IMR-90 (cell line): ENCODE measurements at regions not wholly inside any gene's neighbourhood (a gene's known extent, or its start where the extent isn't known, plus 50 kb on each side); places are given as distances from the start of the nearest gene placed in this dataset.

Source experiments
- ATAC-seq: fragments of 200-7000 bp; cut with Tn5 transposase; 2 replicates; pipeline ENCODE4 v1.9.1; 2020; ENCODE audit warnings: low read depth, mild to moderate bottlenecking, moderate library complexity
- BruUV-seq: library from RNA; stranded (reverse); fragments of 400-500 nt; replicated peaks from 2 replicates; lab custom pipeline; 2021; lab: Mats Ljungman, UMichigan
- CTCF ChIA-PET: fragments of 300-600 bp; formaldehyde crosslinking; extraction: SDS; loops from one replicate; lab custom pipeline; 2021; ENCODE audit warnings: antibody characterized with exemption; lab: Yijun Ruan, JAX
- POLR2A ChIA-PET: fragments of 300-600 bp; sonication (Branson Sonifier 250); formaldehyde crosslinking; loops from one replicate; lab custom pipeline; 2022; ENCODE audit warnings: antibody characterized with exemption; ENCODE audit not compliant: unreplicated experiment; lab: Charles Lee
- DNase-seq: peaks from one replicate; pipeline ENCODE4 v3.0.0; 2013
- H2AFZ ChIP-seq: replicated peaks from 2 replicates; pipeline ENCODE3; 2013; ENCODE audit warnings: low read length, mild to moderate bottlenecking; ENCODE audit not compliant: poor library complexity
- H2AK5ac ChIP-seq: 2 replicates; pipeline ENCODE4 v1.6.1; 2013; ENCODE audit warnings: low read depth, low read length, inconsistent platforms
- H2AK9ac ChIP-seq: replicated peaks from 2 replicates; pipeline ENCODE3; 2013; ENCODE audit warnings: mild to moderate bottlenecking, low read depth, low read length, moderate library complexity; ENCODE audit not compliant: poor library complexity
- H2BK120ac ChIP-seq: 2 replicates; pipeline ENCODE4 v1.6.1; 2013; ENCODE audit warnings: low read depth, low read length, inconsistent platforms
- H2BK15ac ChIP-seq: 3 replicates; pipeline ENCODE4 v1.6.1; 2013; ENCODE audit warnings: low read depth, low read length, inconsistent platforms
- H2BK20ac ChIP-seq: 2 replicates; pipeline ENCODE4 v1.6.1; 2013; ENCODE audit warnings: low read depth, mild to moderate bottlenecking, inconsistent platforms, low read length, moderate library complexity
- H2BK5ac ChIP-seq: 2 replicates; pipeline ENCODE4 v1.6.1; 2013; ENCODE audit warnings: mild to moderate bottlenecking, low read depth, low read length, inconsistent platforms; ENCODE audit not compliant: poor library complexity, severe bottlenecking
- H3K14ac ChIP-seq: replicated peaks from 2 replicates; pipeline ENCODE4 v1.6.1; 2013; ENCODE audit warnings: low read depth, low read length, inconsistent platforms
- H3K18ac ChIP-seq: 2 replicates; pipeline ENCODE4 v1.6.1; 2013; ENCODE audit warnings: low read depth, low read length, control low read depth
- H3K23ac ChIP-seq: 2 replicates; pipeline ENCODE4 v1.6.1; 2013; ENCODE audit warnings: low read depth, low read length, inconsistent platforms
- H3K27ac ChIP-seq: 2 replicates; pipeline ENCODE4 v1.5.1; 2013; ENCODE audit warnings: mild to moderate bottlenecking, control low read depth, low read length; ENCODE audit not compliant: insufficient read depth
- H3K27me3 ChIP-seq: 2 replicates; pipeline ENCODE4 v1.6.1; 2013; ENCODE audit warnings: low read length; ENCODE audit not compliant: control insufficient read depth, insufficient read depth
- H3K36me3 ChIP-seq: 2 replicates; pipeline ENCODE4 v1.6.1; 2013; ENCODE audit warnings: low read length, mixed read lengths; ENCODE audit not compliant: control insufficient read depth, insufficient read depth
- H3K4ac ChIP-seq: 2 replicates; pipeline ENCODE4 v1.6.1; 2013; ENCODE audit warnings: low read depth, low read length, inconsistent platforms
- H3K4me1 ChIP-seq: 2 replicates; pipeline ENCODE4 v1.6.1; 2013; ENCODE audit warnings: low read length, mixed read lengths; ENCODE audit not compliant: control insufficient read depth, insufficient read depth
- H3K4me2 ChIP-seq: 2 replicates; pipeline ENCODE4 v1.6.1; 2013; ENCODE audit warnings: low read depth, mild to moderate bottlenecking, control low read depth, low read length, moderate library complexity
- H3K4me3 ChIP-seq: 2 replicates; pipeline ENCODE4 v1.5.1; 2013; ENCODE audit warnings: low read depth, mild to moderate bottlenecking, control low read depth, low read length, moderate library complexity; ENCODE audit not compliant: insufficient read depth
- H3K56ac ChIP-seq: 2 replicates; pipeline ENCODE4 v1.6.1; 2013; ENCODE audit warnings: low read length, inconsistent platforms; ENCODE audit not compliant: insufficient read depth; ENCODE audit errors: extremely low read depth
- H3K79me1 ChIP-seq, 2 experiments: 2 replicates each; pipeline ENCODE4 v1.6.1; 2013; ENCODE audit warnings: low read length in 2 of 2, inconsistent platforms in 1 of 2, low read depth in 1 of 2
- H3K9ac ChIP-seq: 2 replicates; pipeline ENCODE4 v1.6.1; 2013; ENCODE audit warnings: low read depth, low read length, control low read depth
- H3K9me1 ChIP-seq: 2 replicates; pipeline ENCODE4 v1.6.1; 2013; ENCODE audit warnings: low read length, inconsistent platforms; ENCODE audit not compliant: insufficient read depth
- H3K9me3 ChIP-seq: 2 replicates; pipeline ENCODE4 v1.6.1; 2013; ENCODE audit warnings: low read length; ENCODE audit not compliant: control insufficient read depth, insufficient read depth
- H4K20me1 ChIP-seq: 2 replicates; pipeline ENCODE4 v1.6.1; 2013; ENCODE audit warnings: low read length, inconsistent platforms; ENCODE audit not compliant: insufficient read depth
- H4K5ac ChIP-seq: 2 replicates; pipeline ENCODE4 v1.6.1; 2013; ENCODE audit warnings: mild to moderate bottlenecking, low read depth, low read length, control low read depth
- H4K8ac ChIP-seq, 2 experiments: 2 replicates each; pipeline ENCODE4 v1.6.1; 2013; ENCODE audit warnings: low read depth in 2 of 2, low read length in 2 of 2, control low read depth in 1 of 2, inconsistent platforms in 1 of 2
- H4K91ac ChIP-seq: 2 replicates; pipeline ENCODE4 v1.6.1; 2013; ENCODE audit warnings: low read depth, low read length, inconsistent platforms; ENCODE audit not compliant: insufficient read depth
- BHLHE40 ChIP-seq: fragments of 150-350 bp; IDR thresholded peaks from 2 replicates; pipeline ENCODE4 v1.6.1; 2016; ENCODE audit warnings: mild to moderate bottlenecking, low read depth, low read length
- CEBPB ChIP-seq: IDR thresholded peaks from 2 replicates; pipeline ENCODE4 v1.6.1; 2012; ENCODE audit warnings: low read depth, low read length, improper control_type of control experiment
- CHD1 ChIP-seq: IDR thresholded peaks from 2 replicates; pipeline ENCODE4 v1.6.1; 2012; ENCODE audit warnings: low read depth, low read length, improper control_type of control experiment
- FOS ChIP-seq: fragments of 150-350 bp; IDR thresholded peaks from 2 replicates; pipeline ENCODE4 v1.6.1; 2016; ENCODE audit warnings: low read depth, low read length
- MAFK ChIP-seq: IDR thresholded peaks from 2 replicates; pipeline ENCODE4 v1.6.1; 2012; ENCODE audit warnings: low read depth, low read length, improper control_type of control experiment
- MAZ ChIP-seq: IDR thresholded peaks from 2 replicates; pipeline ENCODE4 v1.6.1; 2012; ENCODE audit warnings: low read depth, mild to moderate bottlenecking, low read length, improper control_type of control experiment, moderate library complexity, borderline replicate concordance
- MXI1 ChIP-seq: IDR thresholded peaks from 2 replicates; pipeline ENCODE4 v1.6.1; 2012; ENCODE audit warnings: low read depth, mild to moderate bottlenecking, low read length, moderate library complexity, borderline replicate concordance
- NFE2L2 ChIP-seq: fragments of 150-350 bp; IDR thresholded peaks from 2 replicates; pipeline ENCODE4 v1.6.1; 2016; ENCODE audit warnings: low read depth, mild to moderate bottlenecking, low read length
- POLR2A ChIP-seq: IDR thresholded peaks from 2 replicates; pipeline ENCODE4 v1.6.1; 2012; ENCODE audit warnings: mild to moderate bottlenecking, low read depth, low read length
- RAD21 ChIP-seq: IDR thresholded peaks from 2 replicates; pipeline ENCODE4 v1.6.1; 2012; ENCODE audit warnings: low read length, improper control_type of control experiment
- RCOR1 ChIP-seq: IDR thresholded peaks from 2 replicates; pipeline ENCODE4 v1.6.1; 2012; ENCODE audit warnings: mild to moderate bottlenecking, low read length, improper control_type of control experiment; ENCODE audit not compliant: insufficient replicate concordance
- RFX5 ChIP-seq: IDR thresholded peaks from 2 replicates; pipeline ENCODE4 v1.8.0; 2012; ENCODE audit warnings: low read depth, mild to moderate bottlenecking, low read length, moderate library complexity
- SMC3 ChIP-seq: fragments of 150-350 bp; IDR thresholded peaks from 2 replicates; pipeline ENCODE4 v1.6.1; 2016; ENCODE audit warnings: low read depth, mild to moderate bottlenecking, antibody characterized with exemption, low read length, moderate library complexity
- WGBS, 2 experiments: methylation state at CpG; one replicate each; pipeline versions ENCODE4 v1.1.5 to v1.1.7; 2013; ENCODE audit warnings: missing lambda C conversion rate in 2 of 2; ENCODE audit not compliant: insufficient read length in 1 of 2; ENCODE audit errors: extremely low coverage in 2 of 2; 5-methylcytosine and 5-hydroxymethylcytosine counted together
- dilution Hi-C: fragments of 300-500 bp; cut with HindIII; formaldehyde crosslinking; loops from one replicate; pipeline ENCODE4 v1.14.3; 2018; ENCODE audit warnings: low sequenced_read_pairs; ENCODE audit not compliant: unreplicated experiment
- in situ Hi-C: fragments of 300-500 bp; cut with MboI; formaldehyde crosslinking; loops from 3 replicates; pipeline ENCODE4 v1.14.3; 2019; ENCODE audit warnings: low sequenced_read_pairs, inconsistent platforms, mixed read lengths
- intact Hi-C: fragments of 100-400 bp; cut with micrococcal nuclease; formaldehyde crosslinking; loops from 2 replicates; pipeline ENCODE4 v1.10.0; 2022
- TF ChIP-seq, protein P1 (sequence below): fragments of 150-350 bp; IDR thresholded peaks from 2 replicates; pipeline ENCODE4 v1.6.1; 2017; ENCODE audit warnings: mild to moderate bottlenecking, antibody characterized with exemption, low read length, low read depth
- TF ChIP-seq, protein P2 (sequence below): fragments of 150-350 bp; IDR thresholded peaks from 2 replicates; pipeline ENCODE4 v1.6.1; 2016; ENCODE audit warnings: low read depth, mild to moderate bottlenecking, low read length, moderate library complexity, borderline replicate concordance
- TF ChIP-seq, protein P3 (sequence below): conservative IDR thresholded peaks from 2 replicates; pipeline ENCODE4 v1.5.1; 2012; ENCODE audit warnings: mild to moderate bottlenecking, low read depth, low read length, improper control_type of control experiment

DNA sequence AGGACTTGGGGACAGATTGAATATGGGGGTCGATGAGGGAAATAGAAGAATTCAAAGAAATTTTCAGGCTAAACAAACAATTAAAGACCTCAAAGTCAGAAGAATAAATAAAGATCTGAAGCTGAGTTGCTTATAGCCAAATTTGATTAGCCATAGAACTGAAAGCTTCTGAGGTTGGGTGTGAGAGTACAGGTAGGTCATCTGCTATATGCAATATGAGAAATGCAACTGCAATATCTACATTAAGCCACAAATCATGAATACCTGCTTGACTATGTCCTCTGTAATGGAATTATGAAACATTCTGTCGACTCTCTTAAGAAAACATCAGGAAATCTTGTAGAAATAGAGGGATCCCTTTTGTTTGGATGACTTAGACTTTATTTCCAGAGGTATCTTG lies 192.1 kb upstream of the PCDH15 start:
- no peak overlapping the region for H2BK15ac ChIP-seq
- no TSS peak for BruUV-seq
- H3K79me1 ChIP-seq, result no peaks in the 10 kb centered on the region
- H4K20me1 ChIP-seq, result no peaks in the 10 kb centered on the region
- no peaks in the 10 kb centered on the region for H3K9me1 ChIP-seq
- DNase-seq, result no peak
- in situ Hi-C loops (no loop called here), dilution Hi-C loops (no loop called here), intact Hi-C loops (no loop called here)
- no peak overlapping the region for H2AK5ac ChIP-seq
- H4K91ac ChIP-seq, result no peak overlapping the region
- no CpG with 5 or more reads among the region's 2 CpGs for WGBS, 2 experiments
- H4K5ac ChIP-seq, result no peak overlapping the region
- H3K14ac ChIP-seq, result no peak overlapping the region
- H3K4me3 ChIP-seq, result no peak overlapping the region
- ChIA-PET CTCF (no interaction called here), POLR2A (no interaction called here)
- H3K27me3 ChIP-seq, result no peaks in the 10 kb centered on the region
- no peak overlapping the region for H3K4ac ChIP-seq
- H3K4me1 ChIP-seq, result no peaks in the 10 kb centered on the region
- H3K36me3 ChIP-seq, result no peaks in the 10 kb centered on the region
- H2AFZ ChIP-seq, result no peak overlapping the region
- H2AK9ac ChIP-seq, result no peak overlapping the region
- H3K4me2 ChIP-seq, result no peak overlapping the region
- H3K18ac ChIP-seq, result no peak overlapping the region
- TF ChIP-seq FOS, result no peak
- TF ChIP-seq, protein P1, sequence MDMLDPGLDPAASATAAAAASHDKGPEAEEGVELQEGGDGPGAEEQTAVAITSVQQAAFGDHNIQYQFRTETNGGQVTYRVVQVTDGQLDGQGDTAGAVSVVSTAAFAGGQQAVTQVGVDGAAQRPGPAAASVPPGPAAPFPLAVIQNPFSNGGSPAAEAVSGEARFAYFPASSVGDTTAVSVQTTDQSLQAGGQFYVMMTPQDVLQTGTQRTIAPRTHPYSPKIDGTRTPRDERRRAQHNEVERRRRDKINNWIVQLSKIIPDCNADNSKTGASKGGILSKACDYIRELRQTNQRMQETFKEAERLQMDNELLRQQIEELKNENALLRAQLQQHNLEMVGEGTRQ, result no peak
- TF ChIP-seq, protein P2, sequence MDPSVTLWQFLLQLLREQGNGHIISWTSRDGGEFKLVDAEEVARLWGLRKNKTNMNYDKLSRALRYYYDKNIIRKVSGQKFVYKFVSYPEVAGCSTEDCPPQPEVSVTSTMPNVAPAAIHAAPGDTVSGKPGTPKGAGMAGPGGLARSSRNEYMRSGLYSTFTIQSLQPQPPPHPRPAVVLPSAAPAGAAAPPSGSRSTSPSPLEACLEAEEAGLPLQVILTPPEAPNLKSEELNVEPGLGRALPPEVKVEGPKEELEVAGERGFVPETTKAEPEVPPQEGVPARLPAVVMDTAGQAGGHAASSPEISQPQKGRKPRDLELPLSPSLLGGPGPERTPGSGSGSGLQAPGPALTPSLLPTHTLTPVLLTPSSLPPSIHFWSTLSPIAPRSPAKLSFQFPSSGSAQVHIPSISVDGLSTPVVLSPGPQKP, result no peak
- no peak for TF ChIP-seq POLR2A
- TF ChIP-seq RFX5, result no peak
- TF ChIP-seq RCOR1, result no peak
- no peak for TF ChIP-seq CEBPB
- TF ChIP-seq CHD1, result no peak
- TF ChIP-seq MAZ, result no peak
- TF ChIP-seq MAFK, result no peak
- no peak for TF ChIP-seq BHLHE40
- no peak for TF ChIP-seq NFE2L2
- TF ChIP-seq RAD21, result no peak
- TF ChIP-seq MXI1, result no peak
- TF ChIP-seq, protein P3, sequence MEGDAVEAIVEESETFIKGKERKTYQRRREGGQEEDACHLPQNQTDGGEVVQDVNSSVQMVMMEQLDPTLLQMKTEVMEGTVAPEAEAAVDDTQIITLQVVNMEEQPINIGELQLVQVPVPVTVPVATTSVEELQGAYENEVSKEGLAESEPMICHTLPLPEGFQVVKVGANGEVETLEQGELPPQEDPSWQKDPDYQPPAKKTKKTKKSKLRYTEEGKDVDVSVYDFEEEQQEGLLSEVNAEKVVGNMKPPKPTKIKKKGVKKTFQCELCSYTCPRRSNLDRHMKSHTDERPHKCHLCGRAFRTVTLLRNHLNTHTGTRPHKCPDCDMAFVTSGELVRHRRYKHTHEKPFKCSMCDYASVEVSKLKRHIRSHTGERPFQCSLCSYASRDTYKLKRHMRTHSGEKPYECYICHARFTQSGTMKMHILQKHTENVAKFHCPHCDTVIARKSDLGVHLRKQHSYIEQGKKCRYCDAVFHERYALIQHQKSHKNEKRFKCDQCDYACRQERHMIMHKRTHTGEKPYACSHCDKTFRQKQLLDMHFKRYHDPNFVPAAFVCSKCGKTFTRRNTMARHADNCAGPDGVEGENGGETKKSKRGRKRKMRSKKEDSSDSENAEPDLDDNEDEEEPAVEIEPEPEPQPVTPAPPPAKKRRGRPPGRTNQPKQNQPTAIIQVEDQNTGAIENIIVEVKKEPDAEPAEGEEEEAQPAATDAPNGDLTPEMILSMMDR, result no peak
- TF ChIP-seq SMC3, result no peak
- no peak overlapping the region for H4K8ac ChIP-seq
- H2BK5ac ChIP-seq, result no peak overlapping the region
- no peak overlapping the region for H3K9ac ChIP-seq
- H3K9me3 ChIP-seq, result no peaks in the 10 kb centered on the region
- H3K27ac ChIP-seq, result no peak overlapping the region
- no peak overlapping the region for H3K23ac ChIP-seq
- no peak for ATAC-seq
- H2BK120ac ChIP-seq, result no peak overlapping the region
- H2BK20ac ChIP-seq, result no peak overlapping the region
- H3K56ac ChIP-seq, result no peak overlapping the region
